ENCODE measurements at regions not wholly inside any gene's neighbourhood (a gene's known extent, or its start where the extent isn't known, plus 50 kb on each side); places are given as distances from the start of the nearest gene placed in this dataset.
A peak's percentile ranks its signal among the peaks of the same experiment; 100 is the strongest.
"Not testable (repeated sequence)": the region's sequence is repeated elsewhere in the genome, so short reads cannot be mapped to it uniquely, and the experiment has no call there.

DNA sequence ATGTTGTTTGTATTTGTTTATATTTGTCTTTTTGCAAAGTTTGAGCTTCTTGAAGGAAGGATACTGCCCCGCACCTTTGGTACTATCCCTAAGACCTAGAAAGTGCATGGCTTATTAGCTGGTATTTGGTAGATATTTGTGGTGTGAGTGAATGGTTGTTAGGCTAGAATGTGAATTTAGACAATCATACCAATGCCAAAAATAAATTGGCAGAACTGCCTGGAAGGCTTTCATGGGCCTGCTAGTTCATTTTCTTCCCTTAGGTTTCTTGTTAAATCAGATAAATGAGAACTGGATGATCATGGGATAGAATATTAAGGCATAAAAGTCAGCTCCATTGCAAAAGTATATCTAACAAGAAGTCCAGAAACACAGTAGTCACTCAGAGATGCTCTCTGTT is 147.5 kb upstream of the TSLP start:
- DNase-seq (ENCODE audit: low read depth), result no peak

GRCh38 chr5:110925398-110925797 is 146.1 kb upstream of the TSLP start:
- peak; percentile 80 for DNase-seq (ENCODE audit: low read depth)

DNA sequence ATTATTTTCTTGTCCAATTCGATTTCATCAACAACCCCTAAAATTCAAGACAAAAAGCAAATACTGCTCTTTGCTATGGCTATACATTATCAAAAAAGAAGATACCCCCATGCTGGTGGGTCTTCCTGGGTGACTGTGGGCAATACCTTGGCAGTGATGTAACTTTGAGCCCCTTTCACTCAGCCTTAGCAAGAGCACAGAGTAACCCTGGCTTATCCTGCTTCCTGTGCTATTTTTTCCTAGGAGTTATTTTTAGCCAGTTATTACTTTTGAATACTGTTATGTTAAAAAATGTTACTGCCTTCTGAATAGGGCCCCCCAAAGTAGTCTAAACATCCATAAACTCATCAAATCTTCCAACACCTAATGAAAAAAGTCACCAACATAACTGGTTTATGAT is 145.6 kb upstream of the TSLP start:
- no peak for DNase-seq (ENCODE audit: low read depth)

DNA sequence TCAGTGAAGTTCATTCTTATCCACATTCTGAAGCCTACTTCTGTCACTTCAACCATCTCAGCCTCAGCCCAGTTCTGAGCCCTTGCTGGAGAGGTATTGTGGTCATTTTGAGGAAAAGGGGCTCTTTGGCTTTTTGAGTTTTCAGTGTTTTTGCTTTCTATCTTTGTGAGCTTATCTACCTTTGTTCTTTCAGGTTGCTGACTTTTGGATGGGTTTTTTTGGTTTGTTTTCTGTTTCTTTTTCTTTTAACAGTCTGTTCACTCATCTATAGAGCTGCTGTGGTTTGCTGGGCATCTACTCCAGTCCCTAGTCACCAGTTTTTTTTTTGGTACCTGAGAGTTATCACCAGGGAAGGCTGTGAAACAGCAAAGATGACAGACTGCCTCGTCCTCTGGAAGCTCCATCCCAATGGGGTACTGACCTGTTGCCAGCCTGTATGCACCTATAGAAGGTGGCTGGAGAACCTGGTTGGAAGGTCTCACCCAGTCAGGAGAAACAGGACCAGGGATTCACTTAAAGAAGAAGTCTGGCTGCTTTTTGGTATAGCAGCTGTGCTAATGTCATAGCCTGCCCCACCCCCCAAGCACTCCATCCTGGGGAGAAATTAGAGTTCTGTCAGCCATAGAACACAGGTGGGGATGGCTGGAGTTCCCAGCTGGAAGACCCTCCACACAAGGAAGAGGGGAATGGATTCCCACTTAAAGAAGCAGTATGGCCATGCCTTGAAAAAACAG is 138.6 kb upstream of the TSLP start:
- DNase-seq (ENCODE audit: low read depth), result no peak

DNA sequence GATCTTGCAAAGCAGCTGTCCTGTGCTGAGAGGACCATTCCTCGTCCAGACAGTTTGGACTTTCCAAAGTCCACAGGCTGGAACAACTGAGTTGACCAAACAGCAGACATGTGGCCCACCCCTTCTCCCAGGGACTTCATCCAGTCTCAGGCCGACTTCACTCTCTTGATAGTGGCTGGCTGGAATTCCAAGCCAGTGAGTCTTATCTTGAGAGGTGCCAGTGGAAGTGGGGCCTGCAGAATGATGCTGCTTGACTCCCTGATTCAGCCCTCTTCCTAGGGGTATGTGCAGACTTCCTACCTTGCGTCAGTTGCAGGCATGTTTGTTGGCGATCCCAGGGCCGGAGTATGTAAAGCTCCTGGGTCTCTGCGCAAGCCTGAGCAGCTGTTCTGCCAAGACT is 131.4 kb upstream of the TSLP start:
- DNase-seq (ENCODE audit: low read depth), result peak; percentile 18

- DNase-seq (ENCODE audit: low read depth), result no peak
Observed at GRCh38 chr5:110945874-110946436, 125.6 kb upstream of the TSLP start.

- no peak for DNase-seq (ENCODE audit: low read depth)
Observed at GRCh38 chr5:110951373-110951791, 120.1 kb upstream of the TSLP start.

DNA sequence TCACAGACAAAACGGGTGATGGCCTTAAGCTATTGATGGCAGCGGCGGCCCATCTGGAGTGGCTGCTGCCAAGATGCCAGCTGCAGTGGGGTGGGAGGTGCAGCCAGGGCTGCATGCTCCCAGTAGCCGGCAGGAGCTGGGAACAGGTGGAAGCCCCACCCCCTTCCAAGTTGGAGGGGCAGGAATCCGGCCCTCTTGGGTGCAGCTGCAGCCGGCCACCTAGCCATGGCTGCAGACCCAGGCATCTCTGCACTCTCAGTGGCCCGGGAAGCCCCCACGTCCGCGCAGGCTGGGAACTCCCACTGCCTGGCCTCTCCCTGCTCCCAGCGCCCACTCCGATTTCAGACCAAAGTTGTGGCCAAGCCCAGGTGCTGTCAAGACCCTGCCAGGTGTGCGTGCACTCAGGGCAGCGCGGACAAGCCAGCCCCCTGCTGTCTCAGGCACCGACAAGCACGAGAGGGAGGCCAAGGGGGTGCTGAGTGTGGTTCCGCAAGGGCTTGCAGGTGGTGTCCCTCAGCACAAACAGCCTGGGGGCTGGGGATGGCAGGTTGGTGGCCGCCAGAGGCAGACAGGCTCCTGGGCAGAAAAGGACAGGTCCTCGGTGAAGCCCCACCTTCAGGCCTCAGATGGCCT is 115.1 kb upstream of the TSLP start:
- DNase-seq (ENCODE audit: low read depth), result no peak

DNA sequence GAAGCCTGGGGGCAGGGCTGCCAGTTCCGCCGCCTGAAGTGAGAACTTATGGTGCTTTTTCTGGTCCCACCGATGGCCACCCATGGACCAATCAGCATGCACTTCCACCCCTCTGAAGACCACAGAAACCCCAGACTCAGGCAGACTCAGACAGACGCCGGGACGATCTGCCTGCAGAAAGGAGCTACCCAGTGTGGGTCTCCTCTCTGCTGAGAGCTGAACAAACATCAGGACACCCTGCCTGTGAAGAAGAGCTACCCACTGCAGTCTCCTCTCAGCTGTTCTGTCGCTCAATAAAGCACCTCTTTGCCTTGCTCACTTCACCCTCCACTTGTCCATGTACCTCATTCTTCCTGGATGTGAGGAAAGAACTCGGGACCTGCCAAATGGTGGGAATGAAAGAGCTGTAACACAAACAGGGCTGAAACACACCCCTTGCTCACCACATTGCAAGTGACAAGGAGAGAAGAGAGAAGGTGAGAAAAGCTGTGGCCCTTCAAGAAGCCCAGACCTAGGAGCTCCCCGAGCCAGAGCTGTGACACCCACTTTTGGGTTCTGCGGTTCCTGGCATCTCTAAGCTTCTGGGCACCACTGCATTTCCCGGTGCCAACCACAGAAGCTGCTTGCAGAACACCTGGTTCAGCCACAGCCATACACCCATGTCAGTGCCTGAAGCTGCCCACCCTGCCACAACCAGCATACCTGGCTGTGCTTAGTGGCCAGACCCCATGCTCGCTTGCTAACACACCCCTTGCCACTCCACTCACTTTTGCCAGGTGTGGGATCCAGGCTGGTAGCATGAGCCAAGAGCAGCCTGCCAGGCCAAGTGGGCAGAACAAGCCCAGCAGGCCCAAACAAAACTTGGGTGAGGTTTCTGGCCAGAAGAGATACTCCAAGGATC is 114.3 kb upstream of the TSLP start:
- no peak for DNase-seq (ENCODE audit: low read depth)

DNA sequence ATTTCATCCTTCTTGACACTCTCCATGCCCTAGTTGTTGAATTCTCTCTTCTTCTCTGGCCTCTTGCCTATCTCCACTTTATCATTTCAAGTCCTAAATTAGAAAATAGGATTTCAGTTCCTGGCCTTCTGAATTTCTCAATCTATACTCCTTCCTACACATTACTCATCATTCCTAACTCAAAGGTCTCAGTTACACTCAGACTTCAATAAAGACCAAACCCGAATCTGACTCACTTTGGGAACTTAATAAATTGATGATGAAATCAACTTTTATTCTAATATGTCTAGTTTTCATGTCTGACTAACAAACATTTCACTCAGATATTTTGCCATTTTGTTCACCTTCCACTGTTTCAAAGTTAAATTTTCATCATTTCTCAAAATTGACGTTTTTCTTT is 113.6 kb upstream of the TSLP start:
- peak; percentile 53 for DNase-seq (ENCODE audit: low read depth)

DNA sequence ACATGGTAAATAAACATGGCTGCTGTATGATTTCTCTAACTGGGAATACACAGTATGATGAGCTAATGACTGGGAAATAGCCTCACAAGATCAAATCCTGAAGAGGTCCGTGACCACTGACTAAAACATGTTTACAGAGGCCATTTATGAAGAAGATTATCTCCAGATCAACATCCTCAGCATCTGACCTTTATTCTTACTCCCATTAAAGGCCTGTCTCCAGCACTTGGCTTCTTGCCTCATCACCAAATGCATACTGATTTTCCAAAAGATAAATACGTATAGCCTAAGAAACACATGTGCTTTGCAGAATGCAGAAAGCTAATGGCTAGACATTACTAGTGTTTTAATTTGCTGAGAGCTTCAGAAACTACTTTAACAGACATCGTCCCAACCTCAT is 108.0 kb upstream of the TSLP start:
- DNase-seq (ENCODE audit: low read depth), result no peak

DNA sequence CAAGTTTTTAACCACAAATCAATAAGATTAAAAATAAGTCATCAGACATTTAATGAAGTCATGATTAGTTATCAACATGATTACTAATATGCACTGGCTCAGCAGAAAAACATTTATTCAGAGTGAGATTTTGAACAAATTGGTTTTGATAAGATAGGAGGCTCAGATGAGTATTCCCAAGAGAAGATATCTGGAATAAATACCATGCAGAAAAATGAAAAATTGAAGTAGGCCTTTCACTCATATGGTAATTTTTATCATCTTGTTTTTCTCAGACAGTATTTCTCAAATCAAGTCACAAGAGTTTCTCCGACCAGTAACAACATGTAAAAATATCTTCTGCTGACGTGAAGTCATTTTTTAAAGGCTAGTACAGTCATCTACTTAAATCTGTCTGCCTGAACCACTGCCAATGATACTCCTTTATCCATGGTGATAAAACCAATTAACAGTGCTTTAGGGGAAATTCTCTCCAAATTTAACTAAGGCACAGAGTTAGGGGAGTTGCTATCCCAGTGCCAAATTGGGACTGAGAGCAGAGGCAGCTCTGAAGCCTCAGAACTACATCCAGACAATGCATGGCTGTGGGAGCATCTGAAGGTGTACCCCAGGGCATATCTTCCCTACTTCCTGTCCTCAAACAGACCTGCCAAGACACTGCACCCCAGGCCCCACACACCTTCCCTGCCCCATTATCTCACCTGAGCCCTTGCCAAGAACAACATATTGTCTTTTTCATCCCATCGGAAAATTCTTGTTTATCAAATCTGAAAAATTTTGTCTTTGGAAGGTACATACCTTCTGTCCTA is 105.5 kb upstream of the TSLP start:
- DNase-seq (ENCODE audit: low read depth), result peak; percentile 30

DNA sequence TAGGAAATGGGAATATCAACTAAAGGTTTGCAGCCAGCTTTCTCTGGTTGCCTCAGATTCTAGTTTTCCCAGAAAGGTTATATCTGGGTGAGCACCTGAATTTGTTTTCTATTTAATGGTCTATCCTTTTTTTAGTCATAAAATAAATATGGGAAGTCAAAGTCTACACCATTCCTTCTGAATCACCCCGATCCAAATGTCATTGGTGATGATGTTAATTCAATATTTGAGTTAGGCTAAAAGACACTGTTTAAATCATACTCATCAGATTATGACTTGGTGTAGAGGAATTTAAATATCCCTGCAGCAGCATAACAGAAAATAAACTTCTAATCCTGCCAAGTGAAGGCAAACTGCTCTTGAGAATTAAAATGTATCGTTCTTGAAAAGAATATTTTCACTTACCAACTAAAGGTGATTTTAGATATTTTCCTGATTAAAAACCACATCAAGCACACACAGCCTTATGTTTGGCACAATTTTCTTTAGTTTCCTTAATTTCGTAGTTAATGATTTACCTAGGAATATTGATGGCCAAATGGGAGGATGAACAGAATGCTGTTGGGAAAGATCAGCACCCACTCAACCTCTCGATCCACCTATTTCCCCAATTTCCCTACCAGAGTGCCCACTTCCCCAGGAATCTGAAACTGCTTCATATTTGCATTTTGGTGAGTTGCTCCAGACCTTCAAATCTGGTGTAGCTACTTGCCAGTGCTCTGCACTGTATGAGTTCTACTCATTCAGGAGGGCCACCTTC is 103.1 kb upstream of the TSLP start:
- no peak for DNase-seq (ENCODE audit: low read depth)

- no peak for DNase-seq (ENCODE audit: low read depth)
Observed at GRCh38 chr5:110969502-110969901, 102.0 kb upstream of the TSLP start.

DNA sequence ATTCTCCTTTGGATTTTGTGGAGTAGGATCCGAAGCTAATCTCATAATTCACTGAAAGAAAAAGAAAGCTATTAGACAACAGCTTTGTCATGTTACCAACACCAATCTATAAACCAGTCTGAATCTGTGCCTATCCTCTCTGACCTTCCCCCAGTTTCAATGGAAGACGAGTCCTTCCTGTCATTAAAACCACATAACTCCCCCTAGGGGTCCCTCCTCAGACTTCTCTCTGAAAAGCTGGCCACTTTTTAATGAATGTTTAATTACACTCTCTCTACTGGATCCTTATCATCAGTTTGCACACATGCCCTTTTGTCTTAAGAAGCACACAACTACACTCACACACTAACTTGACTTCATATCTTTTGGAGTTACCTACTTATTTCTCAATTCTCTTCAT is 98.0 kb upstream of the TSLP start:
- DNase-seq (ENCODE audit: low read depth), result no peak

DNA sequence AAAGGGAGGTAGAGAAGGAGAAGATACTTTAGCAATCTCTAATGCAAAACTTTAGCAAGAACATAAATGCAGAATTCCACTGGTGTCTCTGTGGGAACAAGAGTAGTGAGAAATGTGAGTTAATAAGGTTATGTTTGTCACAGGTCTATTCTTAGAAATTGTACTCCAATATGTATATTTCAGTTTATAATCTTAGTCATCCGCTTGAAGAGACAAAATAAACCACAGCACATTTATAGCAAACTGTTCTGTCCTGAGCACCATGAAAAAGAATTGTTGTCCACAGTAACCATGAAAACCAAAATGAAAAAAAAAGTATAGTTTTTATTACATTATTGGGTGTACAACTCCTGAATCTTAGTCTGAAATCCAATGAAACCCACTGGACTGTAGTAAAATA is 93.6 kb upstream of the TSLP start:
- DNase-seq (ENCODE audit: low read depth), result no peak

DNA sequence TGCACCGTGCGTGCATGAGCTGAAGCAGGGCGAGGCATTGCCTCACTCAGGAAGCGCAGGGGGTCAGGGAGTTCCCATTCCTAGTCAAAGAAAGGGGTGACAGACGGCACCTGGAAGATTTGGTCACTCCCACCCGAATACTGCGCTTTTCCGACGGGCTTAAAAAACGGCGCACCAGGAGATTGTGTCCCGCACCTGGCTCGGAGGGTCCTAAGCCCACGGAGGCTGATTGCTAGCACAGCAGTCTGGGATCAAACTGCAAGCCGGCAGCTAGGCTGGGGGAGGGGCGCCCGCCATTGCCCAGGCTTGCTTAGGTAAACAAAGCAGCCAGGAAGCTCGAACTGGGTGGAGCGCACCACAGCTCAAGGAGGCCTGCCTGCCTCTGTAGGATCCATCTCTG is 85.6 kb upstream of the TSLP start:
- DNase-seq (ENCODE audit: low read depth), result not testable (repeated sequence)

- DNase-seq (ENCODE audit: low read depth), result not testable (repeated sequence)
Observed at GRCh38 chr5:110987573-110987972, 83.9 kb upstream of the TSLP start.

- no peak for DNase-seq (ENCODE audit: low read depth)
Observed at GRCh38 chr5:110996742-110997141, 74.8 kb upstream of the TSLP start.

DNA sequence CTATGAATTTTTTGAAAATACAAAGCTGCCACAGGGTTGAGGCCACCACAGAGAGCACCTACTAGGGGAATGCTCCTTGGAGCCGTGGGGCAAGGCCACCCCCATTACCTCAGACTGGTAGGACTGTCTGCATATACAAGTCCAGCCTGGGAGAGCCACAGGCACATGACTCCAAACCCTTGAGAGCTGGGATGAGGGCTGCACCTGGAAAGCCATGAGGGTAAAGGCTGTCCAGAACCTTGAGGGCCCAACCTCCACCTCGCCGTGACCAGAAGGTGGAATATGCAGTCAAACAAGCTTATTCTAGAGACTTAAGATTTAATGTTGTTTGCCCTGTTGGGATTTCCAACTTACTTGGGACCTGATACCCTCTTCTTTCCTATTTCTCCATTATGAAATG is 69.5 kb upstream of the TSLP start:
- DNase-seq (ENCODE audit: low read depth), result no peak

- no peak for DNase-seq (ENCODE audit: low read depth)
Observed at GRCh38 chr5:111003623-111004022, 67.9 kb upstream of the TSLP start.

Data from amniotic epithelial cell (primary cell).